ENCODE measurements at regions not wholly inside any gene's neighbourhood (a gene's known extent, or its start where the extent isn't known, plus 50 kb on each side); places are given as distances from the start of the nearest gene placed in this dataset.

DNA sequence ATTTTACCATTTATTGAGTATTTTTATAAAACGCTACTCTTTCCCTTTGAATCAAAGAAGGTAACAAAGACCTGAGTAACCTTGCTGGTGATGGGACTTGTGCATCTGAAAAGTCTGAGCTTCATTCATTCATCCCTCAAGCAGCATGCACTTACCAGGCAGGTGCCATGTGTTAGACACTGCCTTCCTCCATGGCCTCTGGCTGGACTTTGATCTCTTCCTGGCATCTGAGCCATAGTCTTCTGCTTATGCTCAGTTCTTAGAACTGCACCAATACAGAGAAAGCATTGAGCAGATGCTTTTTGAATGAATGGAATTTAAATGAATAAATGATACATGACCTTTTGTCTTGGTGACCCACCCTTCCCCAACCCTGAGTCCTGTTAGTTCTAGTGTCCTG lies 251.4 kb upstream of the COPS8 start:
- H4K5ac ChIP-seq (ENCODE audit: insufficient read length, low read depth, low read length), result no peak overlapping the region
- no peak for TF ChIP-seq MAX (IDR thresholded peaks at IDR 0.05)
- no peaks in the 10 kb centered on the region for H3K79me1 ChIP-seq (ENCODE audit: low read depth, low read length)
- H4K8ac ChIP-seq (ENCODE audit: extremely low read depth, insufficient read depth, low read length), result no peak overlapping the region
- no peaks in the 10 kb centered on the region for H3K27me3 ChIP-seq (replicated peaks in 1 of 4; ENCODE audit: control insufficient read depth in 3 of 4, extremely low read depth in 1 of 4, insufficient read depth in 3 of 4, low read length in 3 of 4)
- FAIRE-seq, result no peak
- no peaks in the 10 kb centered on the region for H3K79me2 ChIP-seq (ENCODE audit: control insufficient read depth in 1 of 2, insufficient read depth in 2 of 2, low read length in 2 of 2)
- H2BK5ac ChIP-seq (ENCODE audit: low read depth, low read length), result no peak overlapping the region
- no peak overlapping the region for H2BK15ac ChIP-seq (ENCODE audit: low read length)
- no peak overlapping the region for H3K56ac ChIP-seq (replicated peaks; ENCODE audit: insufficient read length, low read depth, low read length)
- ChIA-PET POLR2A (ENCODE audit: partially characterized antibody) (no interaction called here), CTCF (ENCODE audit: partially characterized antibody) (interaction anchor here (1.8 kb wide), 1 partner anchor 10 kb away, joined by 4 read pairs; no protein-coding TSS in a partner anchor)
- H4K20me1 ChIP-seq (replicated peaks in 1 of 2; ENCODE audit: control insufficient read depth in 1 of 2, insufficient read depth in 2 of 2, low read length in 2 of 2), result no peaks in the 10 kb centered on the region
- no peaks in the 10 kb centered on the region for H3K4me1 ChIP-seq (replicated peaks in 1 of 4; ENCODE audit: control insufficient read depth in 3 of 4, insufficient read depth in 4 of 4, low read length in 3 of 4)
- no peak overlapping the region for H3K14ac ChIP-seq (ENCODE audit: insufficient read length)
- no peak overlapping the region for H3K27ac ChIP-seq (ENCODE audit: low read depth, low read length)
- H3K9ac ChIP-seq (replicated peaks in 1 of 4; ENCODE audit: extremely low read depth in 1 of 4, low read depth in 3 of 4, low read length in 3 of 4), result no peak overlapping the region
- H2AK5ac ChIP-seq (ENCODE audit: low read depth, low read length), result no peak overlapping the region
- no peak overlapping the region for H3K4me2 ChIP-seq (ENCODE audit: insufficient read depth in 1 of 2, low read depth in 2 of 2, low read length in 2 of 2)
- H2AFZ ChIP-seq (ENCODE audit: low read length), result no peak overlapping the region
- no peak overlapping the region for H3K4ac ChIP-seq (replicated peaks; ENCODE audit: insufficient read length, low read depth, low read length)
- no peak overlapping the region for H3K4me3 ChIP-seq (ENCODE audit: extremely low read depth in 1 of 4, insufficient read depth in 2 of 4, low read depth in 3 of 4, low read length in 4 of 4)
- H3K23ac ChIP-seq (ENCODE audit: insufficient read length), result no peak overlapping the region
- H3K36me3 ChIP-seq (ENCODE audit: control insufficient read depth in 2 of 4, insufficient read depth in 4 of 4, low read length in 3 of 4), result no peaks in the 10 kb centered on the region
- no peak overlapping the region for H2BK12ac ChIP-seq (ENCODE audit: low read depth, low read length)
- no peak overlapping the region for H4K91ac ChIP-seq (replicated peaks; ENCODE audit: insufficient read length, low read length)
- 90% methylated on average over 1 of the region's 1 CpG; no CpG with 5 or more reads in 1 of the 2 experiments for WGBS, 2 experiments (ENCODE audit: extremely low coverage in 1 of 2, insufficient coverage in 1 of 2, insufficient read length in 1 of 2, insufficient replicate concordance in 2 of 2, low coverage in 1 of 2, low lambda C conversion rate in 2 of 2, missing lambda C conversion rate in 1 of 2)
- no peak overlapping the region for H3K18ac ChIP-seq (ENCODE audit: extremely low read depth, low read length)
- H2BK20ac ChIP-seq (ENCODE audit: low read length), result no peak overlapping the region
- H3K23me2 ChIP-seq (ENCODE audit: low read depth, low read length), result no peaks in the 10 kb centered on the region
- H2BK120ac ChIP-seq (replicated peaks; ENCODE audit: low read depth, low read length), result no peak overlapping the region
- H3K9me3 ChIP-seq (ENCODE audit: insufficient read depth in 2 of 2, low read depth in 1 of 2, low read length in 1 of 2), result peaks cover 8 to 17% of the 10 kb centered on the region in 2 experiments
- DNase-seq (ENCODE audit: low read depth in 1 of 2, low spot score in 2 of 2), result no peak

All from H1 (cell line).